Sciatic nerve (tissue), 2 donors: ENCODE measurements at regions not wholly inside any gene's neighbourhood (a gene's known extent, or its start where the extent isn't known, plus 50 kb on each side); places are given as distances from the start of the nearest gene placed in this dataset.
"Not testable (repeated sequence)": the region's sequence is repeated elsewhere in the genome, so short reads cannot be mapped to it uniquely, and the experiment has no call there.

Experiments
- ATAC-seq: fragments of 200-7000 bp; cut with Tn5 transposase; one replicate; pipeline ENCODE4 v1.9.1; 2020; ENCODE audit warnings: mild to moderate bottlenecking, moderate library complexity
- DNase-seq: peaks from one replicate; pipeline ENCODE4 v3.0.0-alpha.2; 2020; ENCODE audit warnings: low spot score
- intact Hi-C: fragments of 100-400 bp; cut with DNase I; formaldehyde crosslinking; loops from one replicate; pipeline ENCODE4 v1.14.2; 2022
- donor health status: DM: no; HTN: no; CAD: no.
- donor health status: DM: no; HTN: no; CAD: no.

GRCh38 chr17:63019138-63019873, 53.3 kb downstream of the TANC2 start:
- DNase-seq (no peak), ATAC-seq (no peak)
- intact Hi-C loops, result no loop called here

- no peak for DNase-seq
- intact Hi-C loops, result no loop called here
- ATAC-seq, result no peak
Measured at GRCh38 chr17:63022567-63022966, 56.5 kb downstream of the TANC2 start.

- DNase-seq (no peak), ATAC-seq (no peak)
- intact Hi-C loops, result no loop called here
Measured at GRCh38 chr17:63023049-63023448, 57.0 kb downstream of the TANC2 start.

GRCh38 chr17:63024201-63024600, 58.2 kb downstream of the TANC2 start:
- ATAC-seq (no peak), DNase-seq (no peak)
- intact Hi-C loops, result no loop called here

GRCh38 chr17:63024716-63025115, 58.7 kb downstream of the TANC2 start:
- no peak for DNase-seq
- no peak for ATAC-seq
- intact Hi-C loops, result no loop called here

- intact Hi-C loops, ATAC-seq: not testable (repeated sequence)
Measured at GRCh38 chr17:63025637-63026036, 59.6 kb downstream of the TANC2 start.

GRCh38 chr17:63029541-63029940, 63.5 kb downstream of the TANC2 start:
- DNase-seq (no peak), ATAC-seq (no peak)
- intact Hi-C loops, result no loop called here

More at GRCh38 chr17:63025637-63026036, 59.6 kb downstream of the TANC2 start:
- DNase-seq, result not testable (repeated sequence)

- ATAC-seq, result no peak
- no peak for DNase-seq
- intact Hi-C loops, result no loop called here
Measured at GRCh38 chr17:63032142-63032541, 66.1 kb downstream of the TANC2 start.

- ATAC-seq, result no peak
- DNase-seq, result no peak
- intact Hi-C loops, result no loop called here
Measured at GRCh38 chr17:63033142-63033541, 67.1 kb downstream of the TANC2 start.

- DNase-seq, result no peak
- intact Hi-C loops, result no loop called here
- no peak for ATAC-seq
Measured at GRCh38 chr17:63035271-63035670, 69.2 kb downstream of the TANC2 start.

- ATAC-seq (no peak), DNase-seq (no peak)
- intact Hi-C loops, result no loop called here
Measured at GRCh38 chr17:63035695-63036094, 69.7 kb downstream of the TANC2 start.

GRCh38 chr17:63039342-63039741, 73.3 kb downstream of the TANC2 start:
- intact Hi-C loops, result no loop called here
- DNase-seq (no peak), ATAC-seq (no peak)

- DNase-seq (no peak), ATAC-seq (no peak)
- intact Hi-C loops, result no loop called here
Measured at GRCh38 chr17:63039899-63040602, 74.0 kb downstream of the TANC2 start.

- ATAC-seq (no peak), DNase-seq (no peak)
- intact Hi-C loops, result no loop called here
Measured at GRCh38 chr17:63040816-63041215, 74.8 kb downstream of the TANC2 start.

- DNase-seq, result no peak
- intact Hi-C loops, result no loop called here
- ATAC-seq, result no peak
Measured at GRCh38 chr17:63041251-63041650, 75.2 kb downstream of the TANC2 start.

- intact Hi-C loops, result no loop called here
- no peak for ATAC-seq
- no peak for DNase-seq
Measured at GRCh38 chr17:63041722-63042121, 75.7 kb downstream of the TANC2 start.

- ATAC-seq, result no peak
- intact Hi-C loops, result no loop called here
- no peak for DNase-seq
Measured at GRCh38 chr17:63042256-63042812, 76.3 kb downstream of the TANC2 start.

- DNase-seq, ATAC-seq, intact Hi-C loops: not testable (repeated sequence)
Measured at GRCh38 chr17:63057560-63057959, 91.5 kb downstream of the TANC2 start.

- intact Hi-C loops, result no loop called here
- no peak for ATAC-seq
Measured at GRCh38 chr17:63066158-63066813, 100.3 kb downstream of the TANC2 start.

GRCh38 chr17:63069245-63069644, 103.2 kb downstream of the TANC2 start:
- no peak for ATAC-seq
- DNase-seq, result no peak
- intact Hi-C loops, result no loop called here

More at GRCh38 chr17:63066158-63066813, 100.3 kb downstream of the TANC2 start:
- DNase-seq, result no peak
